GDM1 (cell line): ENCODE measurements at regions not wholly inside any gene's neighbourhood (a gene's known extent, or its start where the extent isn't known, plus 50 kb on each side); places are given as distances from the start of the nearest gene placed in this dataset.
"Not testable (repeated sequence)": the region's sequence is repeated elsewhere in the genome, so short reads cannot be mapped to it uniquely, and the experiment has no call there.

Source experiments
- DNase-seq: peaks from one replicate; lab custom pipeline; 2025; lab: John Stamatoyannopoulos, UW

GRCh38 chr22:49525801-49526535 is 301.7 kb downstream of the BRD1 start:
- DNase-seq: no peak

GRCh38 chr22:49525360-49525759 is 302.3 kb downstream of the BRD1 start:
- no peak for DNase-seq

GRCh38 chr22:49524362-49524761 is 303.3 kb downstream of the BRD1 start:
- no peak for DNase-seq

DNA sequence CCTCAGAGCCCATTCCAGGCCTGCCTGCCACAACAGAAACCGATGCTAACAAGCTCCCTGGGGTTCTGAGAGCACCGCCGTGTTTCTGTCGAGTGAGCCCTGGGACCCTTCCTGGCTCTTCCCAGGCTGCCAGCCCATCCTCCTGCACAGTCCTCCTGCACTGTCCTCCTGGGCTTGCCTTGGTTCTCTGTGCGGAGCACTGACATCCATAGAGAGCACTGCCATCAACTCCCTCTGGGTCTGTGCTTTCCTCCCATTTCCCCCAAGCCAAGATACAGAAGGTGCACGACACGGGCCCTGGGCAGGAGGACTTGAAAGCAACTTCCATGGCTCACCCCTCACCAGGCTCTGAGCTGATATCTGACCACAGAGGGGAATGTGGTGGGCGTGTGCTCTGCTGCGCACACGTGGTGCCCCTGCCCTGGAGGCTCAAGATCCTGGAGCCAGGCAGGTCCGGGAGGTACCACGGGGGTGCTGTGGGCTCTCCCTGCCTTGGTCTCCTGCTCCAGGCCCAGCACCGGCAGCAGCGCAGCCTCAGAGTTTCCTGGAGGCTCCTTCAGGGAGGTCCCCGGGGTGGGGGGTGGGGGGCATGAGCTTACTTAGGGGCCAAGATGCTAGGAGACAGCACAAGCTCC is 304.2 kb downstream of the BRD1 start:
- DNase-seq: no peak

DNA sequence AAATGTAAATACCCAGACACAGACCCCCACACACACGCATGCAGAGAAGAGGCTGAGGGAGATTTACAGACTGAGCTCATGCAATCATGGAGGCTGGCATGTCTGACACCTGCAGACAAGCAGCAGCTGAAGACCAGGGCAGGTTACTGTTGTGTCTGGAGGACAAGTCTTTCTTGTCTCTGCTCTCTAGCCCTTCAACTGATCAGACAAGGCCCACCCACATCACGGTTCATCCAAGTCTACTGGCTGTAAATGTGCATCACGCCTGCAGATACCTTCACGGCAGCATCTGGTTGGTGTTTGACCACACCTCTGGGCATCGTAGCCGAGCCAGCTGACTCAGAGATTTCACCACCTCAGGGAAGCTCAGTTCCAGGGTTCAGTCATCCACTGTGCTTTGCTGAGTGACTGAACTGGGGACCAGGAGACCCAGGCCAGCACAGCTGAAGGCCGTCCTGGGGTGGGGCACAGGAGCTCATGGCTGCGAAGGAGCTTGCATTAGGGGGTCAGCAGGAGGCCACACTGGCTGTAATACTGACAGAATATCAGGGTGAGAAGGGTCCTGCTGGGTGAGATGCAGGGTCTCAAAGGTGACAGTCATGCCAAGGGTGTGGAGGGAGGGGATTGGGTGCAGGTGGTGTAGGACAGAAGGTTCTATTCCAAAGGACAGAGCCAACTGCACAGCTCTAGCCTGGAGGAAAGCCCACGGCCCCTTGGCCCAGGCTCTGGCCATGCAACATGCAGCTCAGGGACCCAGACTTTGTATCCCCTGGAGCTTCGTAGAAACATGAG is 304.9 kb downstream of the BRD1 start:
- no peak for DNase-seq

GRCh38 chr22:49521787-49522224 is 305.9 kb downstream of the BRD1 start:
- DNase-seq: no peak

- no peak for DNase-seq
Measured at GRCh38 chr22:49519117-49519737, 308.4 kb downstream of the BRD1 start.

- no peak for DNase-seq
Measured at GRCh38 chr22:49518436-49518970, 309.2 kb downstream of the BRD1 start.

DNA sequence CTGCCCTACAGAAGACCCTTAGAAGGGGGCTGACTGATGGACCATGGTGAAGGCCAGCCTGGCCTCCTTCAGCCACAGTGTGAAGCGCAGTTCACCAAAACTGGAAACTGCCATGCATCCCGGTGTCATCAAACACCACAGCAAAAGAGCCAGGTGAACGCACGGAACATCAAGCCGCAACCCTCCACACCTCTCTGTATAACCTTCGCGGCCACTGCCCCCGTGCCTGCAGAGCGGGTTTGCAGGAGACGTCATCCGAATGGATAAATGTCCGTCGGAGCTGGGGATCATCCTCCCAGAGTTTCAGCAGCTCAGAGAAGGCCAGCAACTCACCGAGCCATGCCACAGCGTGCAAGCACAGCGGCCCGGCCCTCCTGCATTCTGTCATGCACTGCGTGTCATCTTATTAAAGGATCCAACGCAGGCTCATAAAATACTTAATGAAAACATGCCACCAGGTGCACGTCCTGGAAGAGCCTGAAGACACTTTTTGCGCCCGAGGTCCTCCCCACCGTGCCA is 309.9 kb downstream of the BRD1 start:
- DNase-seq: no peak

DNA sequence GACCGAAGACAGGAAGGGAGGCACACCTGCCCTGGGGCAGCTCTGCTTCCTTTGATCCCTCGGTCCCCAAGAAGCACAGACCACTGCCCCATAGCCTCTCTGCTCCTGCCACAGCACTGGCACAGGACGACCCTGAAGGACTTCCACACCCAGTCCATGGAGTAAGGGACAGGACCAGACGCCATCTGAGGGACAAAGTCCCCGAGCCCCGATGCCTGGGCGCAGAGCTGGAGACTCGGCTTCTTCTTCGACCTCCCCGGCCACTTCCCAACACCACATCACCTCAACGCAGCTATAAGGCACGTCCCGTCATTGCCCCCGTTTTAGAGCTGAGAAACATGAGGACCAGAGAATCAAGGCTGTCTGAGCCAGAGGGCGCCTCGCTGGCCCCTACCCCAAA is 310.5 kb downstream of the BRD1 start:
- DNase-seq: no peak

- no peak for DNase-seq
Measured at GRCh38 chr22:49515475-49515874, 312.2 kb downstream of the BRD1 start.

DNA sequence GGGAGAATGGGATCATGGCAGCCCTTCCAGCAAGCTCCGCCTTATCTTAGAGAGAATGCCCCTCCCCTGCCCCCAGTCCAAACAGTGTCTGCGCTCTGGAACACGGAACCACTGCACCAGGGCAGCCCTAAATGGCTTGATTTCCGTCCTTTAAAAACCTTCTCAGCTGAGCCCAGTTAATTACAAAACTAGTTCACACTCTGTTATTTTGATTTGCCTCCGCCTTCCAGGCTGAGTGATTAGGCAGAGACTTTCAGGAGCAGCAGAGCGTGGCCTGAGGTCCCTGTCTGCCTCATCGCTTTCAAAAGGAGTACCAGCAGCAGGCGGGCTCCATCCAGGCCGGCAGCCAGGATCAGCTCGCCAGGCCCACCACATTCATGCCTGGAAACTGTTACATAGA is 313.0 kb downstream of the BRD1 start:
- DNase-seq: no peak

- DNase-seq: no peak
Measured at GRCh38 chr22:49514211-49514610, 313.5 kb downstream of the BRD1 start.

DNA sequence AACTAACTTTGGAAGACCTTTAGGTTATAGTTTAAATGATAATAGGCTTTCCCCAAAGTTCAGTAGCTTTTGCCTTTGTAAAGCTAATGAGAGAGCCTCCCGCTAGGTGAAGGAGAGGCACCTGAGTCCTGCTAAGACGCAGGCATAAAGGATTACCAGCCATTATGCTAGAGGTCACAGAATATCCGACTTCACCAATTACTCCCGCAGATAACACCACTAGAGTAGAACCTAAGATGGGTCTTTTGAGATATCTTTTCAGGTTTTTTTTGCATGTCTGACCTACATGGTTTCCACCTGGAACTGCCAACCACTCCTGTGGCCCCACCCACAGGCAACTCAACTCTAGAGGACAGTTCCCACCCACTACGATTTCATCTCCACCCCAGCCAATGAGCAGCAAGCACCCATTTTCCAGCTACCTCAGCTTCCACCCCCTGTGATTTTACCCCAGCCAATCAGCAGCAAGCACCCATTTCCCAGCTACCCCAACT is 314.3 kb downstream of the BRD1 start:
- DNase-seq: no peak

DNA sequence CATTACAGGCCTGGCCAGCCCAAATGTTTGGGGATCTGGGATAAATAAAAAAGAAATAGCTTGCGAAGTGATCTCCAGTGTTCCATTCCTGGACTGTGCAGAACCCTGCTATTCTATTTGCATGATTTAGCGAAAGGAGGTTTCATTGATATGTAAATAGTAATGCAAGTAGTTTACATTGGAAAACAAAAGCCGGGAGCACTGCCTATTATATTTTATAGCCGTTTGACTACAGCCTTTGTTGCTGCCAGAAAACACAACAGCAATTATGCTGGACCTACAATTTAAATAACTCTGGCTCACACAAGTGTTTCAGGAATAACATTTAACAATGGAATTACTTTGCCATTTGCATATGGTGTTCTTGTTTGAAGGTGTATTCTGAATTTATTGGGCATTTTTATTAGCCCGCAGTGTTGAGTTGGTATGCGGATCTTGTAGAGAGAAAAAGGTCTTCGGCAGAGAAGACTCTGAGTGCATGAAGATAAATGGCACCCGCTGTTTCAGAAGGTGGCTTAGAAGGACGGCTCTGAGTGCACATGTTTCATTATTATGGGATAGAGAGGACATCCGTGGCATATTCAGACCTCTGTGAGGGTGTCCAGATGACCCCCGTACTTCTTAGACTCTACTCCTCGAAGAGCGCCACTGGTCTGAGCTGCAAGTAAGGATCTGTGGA is 315.0 kb downstream of the BRD1 start:
- no peak for DNase-seq

DNA sequence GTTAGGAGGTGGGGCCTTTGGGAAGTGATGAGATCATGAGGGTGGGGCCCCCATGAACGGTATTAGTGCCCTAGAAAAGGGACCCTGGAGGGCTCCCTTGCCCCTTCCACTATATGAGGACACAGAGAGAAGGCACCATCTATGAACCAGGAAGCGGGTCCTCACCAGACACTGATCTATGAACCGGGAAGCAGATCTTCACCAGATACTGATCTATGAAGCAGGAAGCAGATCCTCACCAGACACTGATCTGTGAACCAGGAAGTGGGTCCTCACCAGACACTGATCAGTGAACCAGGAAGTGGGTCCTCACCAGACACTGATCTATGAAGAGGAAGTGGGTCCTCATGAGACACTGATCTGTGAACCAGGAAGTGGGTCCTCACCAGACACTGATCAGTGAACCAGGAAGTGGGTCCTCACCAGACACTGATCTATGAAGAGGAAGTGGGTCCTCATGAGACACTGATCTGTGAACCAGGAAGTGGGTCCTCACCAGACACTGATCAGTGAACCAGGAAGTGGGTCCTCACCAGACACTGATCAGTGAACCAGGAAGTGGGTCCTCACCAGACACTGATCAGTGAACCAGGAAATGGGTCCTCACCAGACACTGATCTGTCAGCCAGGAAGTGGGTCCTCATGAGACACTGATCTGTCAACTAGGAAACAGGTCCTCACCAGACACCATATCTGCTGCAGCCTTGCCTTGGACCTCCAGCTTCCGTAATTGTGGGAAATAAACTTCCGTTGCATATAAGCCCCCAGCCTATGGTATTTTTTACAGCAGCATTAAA is 316.1 kb downstream of the BRD1 start:
- DNase-seq: not testable (repeated sequence)

DNA sequence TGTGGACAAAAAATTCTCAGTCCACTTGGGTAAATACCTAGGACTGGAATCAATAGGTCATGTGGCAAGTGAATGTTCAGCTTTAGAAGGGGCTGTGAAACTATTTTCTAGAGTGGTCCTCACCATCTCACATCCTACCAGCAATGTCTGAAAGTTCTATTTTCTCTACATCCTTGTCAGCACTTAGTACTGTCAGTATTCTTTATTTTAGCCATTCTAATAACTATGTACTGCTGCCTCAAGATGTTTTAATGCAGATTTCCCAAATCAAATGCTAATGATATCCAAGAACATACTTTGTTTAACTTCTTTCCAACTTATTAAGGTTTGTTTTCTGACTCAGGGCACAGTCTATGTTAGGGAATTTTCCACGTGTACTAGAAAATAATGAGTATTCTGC is 317.0 kb downstream of the BRD1 start:
- DNase-seq: no peak

- no peak for DNase-seq
Measured at GRCh38 chr22:49509016-49509415, 318.7 kb downstream of the BRD1 start.

GRCh38 chr22:49508561-49508960 is 319.1 kb downstream of the BRD1 start:
- no peak for DNase-seq

- no peak for DNase-seq
Measured at GRCh38 chr22:49507607-49508292, 319.9 kb downstream of the BRD1 start.
